Natural killer cell (primary cell): ENCODE measurements at regions not wholly inside any gene's neighbourhood (a gene's known extent, or its start where the extent isn't known, plus 50 kb on each side); places are given as distances from the start of the nearest gene placed in this dataset.

Experiments
- ATAC-seq, 3 donors: fragments of 150-1000 bp in 2 of 3; fragments of 200-7000 bp in 1 of 3; cut with Tn5 transposase; 1 replicate in 1 of 3; 2 replicates in 2 of 3; pipeline ENCODE4 v1.10.0; 2021; ENCODE audit warnings: mild to moderate bottlenecking in 2 of 3, moderate library complexity in 2 of 3
- DNase-seq, 2 donors: peaks; one replicate each; pipeline versions ENCODE4 v3.0.0 to v3.0.0-alpha.2; 2013 to 2021; ENCODE audit warnings: mixed read lengths in 1 of 2
- H3K27ac ChIP-seq: one replicate; pipeline ENCODE4 v1.5.1; 2013; ENCODE audit warnings: mild to moderate bottlenecking, low read length
- H3K27me3 ChIP-seq: one replicate; pipeline ENCODE4 v1.6.1; 2013; ENCODE audit warnings: low read length; ENCODE audit not compliant: control insufficient read depth, insufficient read depth
- H3K36me3 ChIP-seq: one replicate; pipeline ENCODE4 v1.6.1; 2013; ENCODE audit warnings: low read length; ENCODE audit not compliant: control insufficient read depth, insufficient read depth
- H3K4me1 ChIP-seq: one replicate; pipeline ENCODE4 v1.6.1; 2013; ENCODE audit warnings: low read length; ENCODE audit not compliant: control insufficient read depth, insufficient read depth
- H3K4me3 ChIP-seq: one replicate; pipeline ENCODE4 v1.5.1; 2013; ENCODE audit warnings: low read length
- H3K9me3 ChIP-seq: one replicate; pipeline ENCODE4 v1.6.1; 2013; ENCODE audit warnings: low read length; ENCODE audit not compliant: control insufficient read depth, insufficient read depth
- H3K27ac Mint-ChIP-seq, 2 donors: one replicate each; pipeline ENCODE4 v1.8.0; 2022; ENCODE audit warnings: mild to moderate bottlenecking in 2 of 2, mixed read lengths in 2 of 2, moderate library complexity in 1 of 2
- H3K27me3 Mint-ChIP-seq, 2 donors: one replicate each; pipeline ENCODE4 v1.8.0; 2022; ENCODE audit warnings: low read depth in 2 of 2, mixed read lengths in 2 of 2
- H3K36me3 Mint-ChIP-seq: one replicate; pipeline ENCODE4 v1.8.0; 2022; ENCODE audit warnings: mixed read lengths
- H3K4me1 Mint-ChIP-seq, 2 donors: one replicate each; pipeline ENCODE4 v1.8.0; 2022; ENCODE audit warnings: mixed read lengths in 2 of 2
- H3K4me3 Mint-ChIP-seq: one replicate; pipeline ENCODE4 v1.8.0; 2022; ENCODE audit warnings: mild to moderate bottlenecking, moderate library complexity, mixed read lengths
- H3K9me3 Mint-ChIP-seq, 2 donors: one replicate each; pipeline ENCODE4 v1.8.0; 2022; ENCODE audit warnings: mixed read lengths in 2 of 2
- WGBS: methylation state at CpG from one replicate; pipeline ENCODE4 v1.1.7; 2013; ENCODE audit warnings: missing lambda C conversion rate; ENCODE audit not compliant: insufficient coverage; 5-methylcytosine and 5-hydroxymethylcytosine counted together
- intact Hi-C: fragments of 100-400 bp; cut with micrococcal nuclease; formaldehyde crosslinking; loops from one replicate; pipeline ENCODE4 v1.14.2; 2022
- TF ChIP-seq, protein P1 (sequence below): fragments of 200-600 bp; IDR thresholded peaks from one replicate; pipeline ENCODE4 v1.8.0; 2022; ENCODE audit warnings: antibody characterized with exemption

- Histone ChIP-seq H3K27ac (no peak overlapping the region), H3K4me3 (no peak overlapping the region), H3K9me3 (no peaks in the 10 kb centered on the region), H3K36me3 (no peaks in the 10 kb centered on the region), H3K4me1 (no peaks in the 10 kb centered on the region), H3K27me3 (no peaks in the 10 kb centered on the region)
- H3K27me3 Mint-ChIP-seq = peaks cover 4 to 28% of the 10 kb centered on the region in 2 donors
- ATAC-seq = no peak
- H3K4me1 Mint-ChIP-seq = no peaks in the 10 kb centered on the region
- TF ChIP-seq, protein P1, sequence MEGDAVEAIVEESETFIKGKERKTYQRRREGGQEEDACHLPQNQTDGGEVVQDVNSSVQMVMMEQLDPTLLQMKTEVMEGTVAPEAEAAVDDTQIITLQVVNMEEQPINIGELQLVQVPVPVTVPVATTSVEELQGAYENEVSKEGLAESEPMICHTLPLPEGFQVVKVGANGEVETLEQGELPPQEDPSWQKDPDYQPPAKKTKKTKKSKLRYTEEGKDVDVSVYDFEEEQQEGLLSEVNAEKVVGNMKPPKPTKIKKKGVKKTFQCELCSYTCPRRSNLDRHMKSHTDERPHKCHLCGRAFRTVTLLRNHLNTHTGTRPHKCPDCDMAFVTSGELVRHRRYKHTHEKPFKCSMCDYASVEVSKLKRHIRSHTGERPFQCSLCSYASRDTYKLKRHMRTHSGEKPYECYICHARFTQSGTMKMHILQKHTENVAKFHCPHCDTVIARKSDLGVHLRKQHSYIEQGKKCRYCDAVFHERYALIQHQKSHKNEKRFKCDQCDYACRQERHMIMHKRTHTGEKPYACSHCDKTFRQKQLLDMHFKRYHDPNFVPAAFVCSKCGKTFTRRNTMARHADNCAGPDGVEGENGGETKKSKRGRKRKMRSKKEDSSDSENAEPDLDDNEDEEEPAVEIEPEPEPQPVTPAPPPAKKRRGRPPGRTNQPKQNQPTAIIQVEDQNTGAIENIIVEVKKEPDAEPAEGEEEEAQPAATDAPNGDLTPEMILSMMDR = no peak
- peaks cover 0 to 2% of the 10 kb centered on the region in 2 donors for H3K9me3 Mint-ChIP-seq
- no peak overlapping the region for H3K4me3 Mint-ChIP-seq
- no peak overlapping the region for H3K27ac Mint-ChIP-seq
- intact Hi-C loops = no loop called here
- 79% methylated on average over 4 of the region's 4 CpGs for WGBS
- DNase-seq = no peak
- no peaks in the 10 kb centered on the region for H3K36me3 Mint-ChIP-seq
Observed at GRCh38 chr11:104319396-104319795, 155.4 kb upstream of the PDGFD start.

GRCh38 chr11:104306862-104307474, 143.0 kb upstream of the PDGFD start:
- no peaks in the 10 kb centered on the region for H3K27me3 ChIP-seq
- no peak overlapping the region for H3K4me3 Mint-ChIP-seq
- H3K27me3 Mint-ChIP-seq = peaks cover 8 to 23% of the 10 kb centered on the region in 2 donors
- H3K36me3 ChIP-seq = no peaks in the 10 kb centered on the region
- H3K27ac ChIP-seq = no peak overlapping the region
- no peaks in the 10 kb centered on the region for H3K36me3 Mint-ChIP-seq
- no peaks in the 10 kb centered on the region for H3K9me3 Mint-ChIP-seq
- no peak overlapping the region for H3K4me3 ChIP-seq
- no peaks in the 10 kb centered on the region for H3K4me1 Mint-ChIP-seq
- TF ChIP-seq, protein P1 = no peak
- no peak for ATAC-seq
- intact Hi-C loops = no loop called here
- no peak overlapping the region for H3K27ac Mint-ChIP-seq
- H3K4me1 ChIP-seq = no peaks in the 10 kb centered on the region
- DNase-seq = no peak
- H3K9me3 ChIP-seq = no peaks in the 10 kb centered on the region
- WGBS = 69% methylated on average over 2 of the region's 2 CpGs

GRCh38 chr11:104301776-104302175, 137.8 kb upstream of the PDGFD start:
- ATAC-seq (no peak), DNase-seq (no peak)
- Mint-ChIP-seq H3K9me3 (no peaks in the 10 kb centered on the region), H3K27ac (no peak overlapping the region), H3K27me3 (peaks cover 3 to 27% of the 10 kb centered on the region in 2 donors), H3K4me1 (no peaks in the 10 kb centered on the region), H3K36me3 (no peaks in the 10 kb centered on the region), H3K4me3 (no peak overlapping the region)
- no peaks in the 10 kb centered on the region for H3K9me3 ChIP-seq
- no peaks in the 10 kb centered on the region for H3K4me1 ChIP-seq
- no peak overlapping the region for H3K4me3 ChIP-seq
- intact Hi-C loops = no loop called here
- TF ChIP-seq, protein P1 = no peak
- no peaks in the 10 kb centered on the region for H3K27me3 ChIP-seq
- H3K27ac ChIP-seq = no peak overlapping the region
- H3K36me3 ChIP-seq = no peaks in the 10 kb centered on the region
- 78% methylated on average over 1 of the region's 1 CpG for WGBS

- H3K4me1 ChIP-seq = no peaks in the 10 kb centered on the region
- H3K4me3 ChIP-seq = no peak overlapping the region
- H3K27me3 ChIP-seq = no peaks in the 10 kb centered on the region
- 90% methylated on average over 2 of the region's 2 CpGs for WGBS
- no peaks in the 10 kb centered on the region for H3K9me3 ChIP-seq
- intact Hi-C loops = no loop called here
- no peaks in the 10 kb centered on the region for H3K4me1 Mint-ChIP-seq
- peaks cover 0 to 7% of the 10 kb centered on the region in 2 donors for H3K27me3 Mint-ChIP-seq
- no peak overlapping the region for H3K27ac Mint-ChIP-seq
- H3K9me3 Mint-ChIP-seq = no peaks in the 10 kb centered on the region
- DNase-seq (no peak), ATAC-seq (no peak)
- H3K36me3 ChIP-seq = no peaks in the 10 kb centered on the region
- TF ChIP-seq, protein P1 = no peak
- H3K4me3 Mint-ChIP-seq = no peak overlapping the region
- H3K36me3 Mint-ChIP-seq = no peaks in the 10 kb centered on the region
- H3K27ac ChIP-seq = no peak overlapping the region
Observed at GRCh38 chr11:104291646-104292045, 127.7 kb upstream of the PDGFD start.
